HepG2 (cell line): ENCODE measurements at regions not wholly inside any gene's neighbourhood (a gene's known extent, or its start where the extent isn't known, plus 50 kb on each side); places are given as distances from the start of the nearest gene placed in this dataset.

Source experiments
- ATAC-seq: fragments of 200-7000 bp; cut with Tn5 transposase; 3 replicates; pipeline ENCODE4 v1.9.1; 2020; ENCODE audit warnings: mild to moderate bottlenecking, moderate library complexity
- BruUV-seq: library from RNA; stranded (reverse); fragments of 400-500 nt; replicated peaks from 2 replicates; lab custom pipeline; 2021; lab: Mats Ljungman, UMichigan
- CTCF ChIA-PET: fragments of 300-600 bp; formaldehyde crosslinking; extraction: SDS; loops from one replicate; lab custom pipeline; 2021; ENCODE audit warnings: low total read pairs, inconsistent platforms, low intra/inter-chr PET ratio; lab: Yijun Ruan, JAX
- POLR2A ChIA-PET: fragments of 350-600 bp; sonication (Branson Sonifier 250); formaldehyde crosslinking; loops from one replicate; lab custom pipeline; 2020; ENCODE audit warnings: antibody characterized with exemption, inconsistent platforms; lab: Yijun Ruan, JAX
- DNase-seq: peaks from one replicate; pipeline ENCODE4 v3.0.0-alpha.2; 2015; ENCODE audit warnings: low spot score
- FAIRE-seq: peaks from 3 replicates; lab custom pipeline; 2011; peaks lifted over from hg19 to GRCh38; lab: Jason Lieb, UNC
- H2AFZ ChIP-seq: one replicate; pipeline ENCODE4 v1.6.1; 2011; ENCODE audit warnings: low read length, inconsistent platforms
- H3K27ac ChIP-seq: fragments of 300-600 bp; 3 replicates; pipeline ENCODE4 v1.8.0; 2011; ENCODE audit warnings: mixed run types, mild to moderate bottlenecking, mixed read lengths, low read length, inconsistent platforms; ENCODE audit not compliant: insufficient read depth; ENCODE audit errors: extremely low read length
- H3K27me3 ChIP-seq, 2 experiments: fragments of 200-600 bp in 1 of 2; 2 replicates in 1 of 2; 3 replicates in 1 of 2; pipeline versions ENCODE4 v1.6.0 to v1.8.0; 2011; ENCODE audit warnings: low read length in 2 of 2, mild to moderate bottlenecking in 2 of 2, moderate library complexity in 2 of 2, inconsistent platforms in 1 of 2; ENCODE audit not compliant: insufficient read depth in 2 of 2, control insufficient read depth in 1 of 2
- H3K36me3 ChIP-seq, 2 experiments: fragments of 200-600 bp in 1 of 2; replicated peaks in 1 of 2; 2 replicates in 1 of 2; 3 replicates in 1 of 2; pipeline versions ENCODE4 v1.5.1 to v1.8.0; 2011; ENCODE audit warnings: low read length in 2 of 2, inconsistent platforms in 1 of 2; ENCODE audit not compliant: insufficient read depth in 2 of 2, control insufficient read depth in 1 of 2
- H3K4me1 ChIP-seq: 2 replicates; pipeline ENCODE4 v1.5.1; 2012; ENCODE audit warnings: low read length, inconsistent platforms; ENCODE audit not compliant: insufficient read depth
- H3K4me2 ChIP-seq: 2 replicates; pipeline ENCODE4 v1.6.0; 2011; ENCODE audit warnings: low read depth, low read length, inconsistent platforms
- H3K4me3 ChIP-seq, 3 experiments: fragments of 200-600 bp in 1 of 3; sonication (generic), shearing (Covaris generic) in 1 of 3; replicated peaks in 1 of 3; 2 replicates each; pipeline ENCODE4 v1.5.1; 2011 to 2016; ENCODE audit warnings: low read length in 3 of 3, inconsistent platforms in 2 of 3, low read depth in 2 of 3, mild to moderate bottlenecking in 2 of 3, control low read depth in 1 of 3, mixed read lengths in 1 of 3; ENCODE audit not compliant: insufficient read depth in 1 of 3
- H3K79me2 ChIP-seq: one replicate; pipeline ENCODE4 v1.6.1; 2011; ENCODE audit warnings: low read length, inconsistent platforms; ENCODE audit not compliant: insufficient read depth
- H3K9ac ChIP-seq: 2 replicates; pipeline ENCODE4 v1.6.0; 2011; ENCODE audit warnings: mild to moderate bottlenecking, low read depth, low read length, inconsistent platforms; ENCODE audit not compliant: insufficient read depth
- H3K9me3 ChIP-seq: 2 replicates; pipeline ENCODE4 v1.5.1; 2012; ENCODE audit warnings: mild to moderate bottlenecking, low read length
- H4K20me1 ChIP-seq: 2 replicates; pipeline ENCODE4 v1.6.0; 2011; ENCODE audit warnings: inconsistent platforms, mild to moderate bottlenecking, low read length, moderate library complexity; ENCODE audit not compliant: insufficient read depth
- ADNP ChIP-seq: sonication (generic); formaldehyde crosslinking; IDR thresholded peaks from 2 replicates; pipeline ENCODE4 v1.4.0; 2020; ENCODE audit warnings: missing genetic modification reagents
- ARID3A ChIP-seq: IDR thresholded peaks from 2 replicates; pipeline ENCODE4 v1.6.1; 2012; ENCODE audit warnings: low read depth, low read length, improper control_type of control experiment
- CHD4 ChIP-seq: fragments of 200-600 bp; sonication (generic); IDR thresholded peaks from 2 replicates; pipeline ENCODE4 v1.7.0; 2017; ENCODE audit warnings: mild to moderate bottlenecking, low read length, borderline replicate concordance
- MAZ ChIP-seq, 2 experiments: sonication (generic) in 1 of 2; formaldehyde crosslinking in 1 of 2; IDR thresholded peaks; 2 replicates each; pipeline versions ENCODE4 v1.5.0 to v1.6.1; 2012 to 2020; ENCODE audit warnings: low read depth in 2 of 2, mild to moderate bottlenecking in 2 of 2, borderline replicate concordance in 1 of 2, improper control_type of control experiment in 1 of 2, low read length in 1 of 2, missing genetic modification reagents in 1 of 2, moderate library complexity in 1 of 2
- SATB2 ChIP-seq: sonication (generic); formaldehyde crosslinking; IDR thresholded peaks from 2 replicates; pipeline ENCODE4 v1.5.0; 2020; ENCODE audit warnings: missing genetic modification reagents
- SMC3 ChIP-seq: IDR thresholded peaks from 2 replicates; pipeline ENCODE4 v1.6.1; 2011; ENCODE audit warnings: low read length, improper control_type of control experiment
- SP2 ChIP-seq: sonication (generic); formaldehyde crosslinking; IDR thresholded peaks from 2 replicates; pipeline ENCODE4 v1.5.1; 2020; ENCODE audit warnings: mild to moderate bottlenecking, missing genetic modification reagents
- YEATS4 ChIP-seq: sonication (generic); formaldehyde crosslinking; IDR thresholded peaks from 2 replicates; pipeline ENCODE4 v1.4.0; 2020; ENCODE audit warnings: missing genetic modification reagents, borderline replicate concordance
- ZBTB7A ChIP-seq: sonication (generic); formaldehyde crosslinking; IDR thresholded peaks from 2 replicates; pipeline ENCODE4 v1.8.0; 2022; ENCODE audit warnings: mild to moderate bottlenecking, missing genetic modification reagents
- ZFY ChIP-seq: sonication (generic); formaldehyde crosslinking; IDR thresholded peaks from 2 replicates; pipeline ENCODE4 v1.4.0; 2020; ENCODE audit warnings: missing genetic modification reagents
- ZMAT3 ChIP-seq: sonication (generic); formaldehyde crosslinking; conservative IDR thresholded peaks from 2 replicates; pipeline ENCODE4 v1.7.0; 2021; ENCODE audit warnings: missing genetic modification reagents
- ZNF362 ChIP-seq: sonication (generic); formaldehyde crosslinking; IDR thresholded peaks from 2 replicates; pipeline ENCODE4 v1.4.0; 2020; ENCODE audit warnings: missing genetic modification reagents, mild to moderate bottlenecking, borderline replicate concordance
- ZNF547 ChIP-seq: sonication (generic); formaldehyde crosslinking; IDR thresholded peaks from 2 replicates; pipeline ENCODE4 v1.5.1; 2020; ENCODE audit warnings: mild to moderate bottlenecking, missing genetic modification reagents
- ZNF720 ChIP-seq: sonication (generic); formaldehyde crosslinking; IDR thresholded peaks from 2 replicates; pipeline ENCODE4 v1.4.0; 2020; ENCODE audit warnings: missing genetic modification reagents
- ZNF75D ChIP-seq: sonication (generic); formaldehyde crosslinking; IDR thresholded peaks from 2 replicates; pipeline ENCODE4 v1.8.1; 2023; ENCODE audit warnings: missing genetic modification reagents, mild to moderate bottlenecking, borderline replicate concordance
- WGBS: methylation state at CpG from one replicate; pipeline ENCODE4 v1.1.6; 2017; ENCODE audit warnings: low lambda C conversion rate; 5-methylcytosine and 5-hydroxymethylcytosine counted together
- in situ Hi-C: cut with HindIII; loops from 2 replicates; pipeline ENCODE4 v1.10.0; 2017; ENCODE audit warnings: low pct_unique_long_range_greater_than_20kb; ENCODE audit not compliant: extremely low pct_ligation_motif_present
- intact Hi-C: fragments of 100-400 bp; cut with micrococcal nuclease; formaldehyde crosslinking; loops from one replicate; pipeline ENCODE4 v1.10.0; 2022; ENCODE audit not compliant: unreplicated experiment

DNA sequence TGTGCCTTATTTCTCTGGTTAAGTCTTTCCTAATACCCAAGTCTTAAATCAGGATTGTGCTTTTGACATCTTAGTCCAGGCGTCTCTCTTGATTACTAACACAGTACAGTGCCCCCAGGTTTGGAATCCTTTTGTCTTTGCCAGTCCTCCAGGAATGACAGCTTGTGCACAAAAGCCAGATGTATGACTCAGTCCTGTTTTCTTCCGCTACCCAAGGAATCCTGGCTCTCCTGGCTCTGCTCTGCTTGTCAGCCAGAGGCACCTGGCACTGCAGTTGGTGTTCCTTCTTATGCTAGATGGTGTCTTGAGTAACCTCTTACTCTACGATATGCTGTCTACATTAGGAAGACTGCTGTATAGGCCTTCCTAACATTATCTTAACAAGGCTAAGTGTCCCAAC, 728.2 kb upstream of the NECTIN3 start:
- in situ Hi-C loops, result no loop called here
- no peak overlapping the region for H3K4me2 ChIP-seq

More for the DNA sequence above, 728.2 kb upstream of the NECTIN3 start:
- H4K20me1 ChIP-seq, result no peaks in the 10 kb centered on the region
- POLR2A ChIA-PET, result no interaction called here
- ATAC-seq (no peak), DNase-seq (no peak), FAIRE-seq (no peak)
- H3K4me3 ChIP-seq, result no peak overlapping the region
- no peaks in the 10 kb centered on the region for H3K79me2 ChIP-seq
- H3K9me3 ChIP-seq, result no peaks in the 10 kb centered on the region
- no peak for TF ChIP-seq YEATS4
- TF ChIP-seq ZNF362, result no peak
- no peak for TF ChIP-seq ZBTB7A
- TF ChIP-seq ZNF547 (CRISPR knock-in tag), result no peak
- TF ChIP-seq SATB2, result no peak
- no peak for TF ChIP-seq SP2 (CRISPR knock-in tag)
- TF ChIP-seq ARID3A, result no peak
- no peak for TF ChIP-seq ZNF720 (CRISPR knock-in tag)
- no peak for TF ChIP-seq SMC3
- no peak for TF ChIP-seq MAZ (IDR thresholded peaks at IDR 0.05; ENCODE audit: borderline replicate concordance, low read depth, low read length)
- TF ChIP-seq MAZ (CRISPR knock-in tag; IDR thresholded peaks at IDR 0.05; ENCODE audit: low read depth), result no peak
- no peak for TF ChIP-seq ZNF75D (CRISPR knock-in tag)
- TF ChIP-seq ZMAT3 (CRISPR knock-in tag), result no peak
- no peak for TF ChIP-seq ZFY (CRISPR knock-in tag)
- no peak for TF ChIP-seq ADNP (CRISPR knock-in tag)
- TF ChIP-seq CHD4, result no peak
- H3K4me1 ChIP-seq, result peaks cover 39% of the 10 kb centered on the region
- no peaks in the 10 kb centered on the region for H3K36me3 ChIP-seq
- intact Hi-C loops, result loop anchor here (10.0 kb wide), 1 partner anchor 431 kb away; no protein-coding TSS in a partner anchor
- no TSS peak for BruUV-seq
- no peak overlapping the region for H3K27ac ChIP-seq
- H3K9ac ChIP-seq, result no peak overlapping the region
- no peaks in the 10 kb centered on the region for H3K27me3 ChIP-seq
- CTCF ChIA-PET, result no interaction called here
- 95% methylated on average over 3 of the region's 3 CpGs for WGBS
- no peak overlapping the region for H2AFZ ChIP-seq
